IPS-20b (cell line): ENCODE measurements at regions not wholly inside any gene's neighbourhood (a gene's known extent, or its start where the extent isn't known, plus 50 kb on each side); places are given as distances from the start of the nearest gene placed in this dataset.

ENCODE experiments used
- H3K27ac ChIP-seq: one replicate; pipeline ENCODE4 v1.5.1; 2013; ENCODE audit warnings: low read length
- H3K27me3 ChIP-seq: 2 replicates; pipeline ENCODE4 v1.6.1; 2013; ENCODE audit warnings: mild to moderate bottlenecking, low read length, inconsistent platforms; ENCODE audit not compliant: insufficient read depth
- H3K36me3 ChIP-seq: 2 replicates; pipeline ENCODE4 v1.6.1; 2013; ENCODE audit warnings: low read depth, mild to moderate bottlenecking, inconsistent platforms, low read length, moderate library complexity; ENCODE audit not compliant: insufficient read depth
- H3K4me1 ChIP-seq: 2 replicates; pipeline ENCODE4 v1.6.1; 2013; ENCODE audit warnings: mild to moderate bottlenecking, control low read depth, inconsistent platforms, low read length, moderate library complexity; ENCODE audit not compliant: insufficient read depth
- H3K4me3 ChIP-seq: 2 replicates; pipeline ENCODE4 v1.5.1; 2013; ENCODE audit warnings: mild to moderate bottlenecking, low read length, inconsistent platforms
- H3K9ac ChIP-seq: 2 replicates; pipeline ENCODE4 v1.6.1; 2013; ENCODE audit warnings: low read depth, mild to moderate bottlenecking, inconsistent platforms, low read length, moderate library complexity
- H3K9me3 ChIP-seq: 2 replicates; pipeline ENCODE4 v1.6.1; 2013; ENCODE audit warnings: mild to moderate bottlenecking, low read depth, low read length, inconsistent platforms; ENCODE audit not compliant: insufficient read depth

DNA sequence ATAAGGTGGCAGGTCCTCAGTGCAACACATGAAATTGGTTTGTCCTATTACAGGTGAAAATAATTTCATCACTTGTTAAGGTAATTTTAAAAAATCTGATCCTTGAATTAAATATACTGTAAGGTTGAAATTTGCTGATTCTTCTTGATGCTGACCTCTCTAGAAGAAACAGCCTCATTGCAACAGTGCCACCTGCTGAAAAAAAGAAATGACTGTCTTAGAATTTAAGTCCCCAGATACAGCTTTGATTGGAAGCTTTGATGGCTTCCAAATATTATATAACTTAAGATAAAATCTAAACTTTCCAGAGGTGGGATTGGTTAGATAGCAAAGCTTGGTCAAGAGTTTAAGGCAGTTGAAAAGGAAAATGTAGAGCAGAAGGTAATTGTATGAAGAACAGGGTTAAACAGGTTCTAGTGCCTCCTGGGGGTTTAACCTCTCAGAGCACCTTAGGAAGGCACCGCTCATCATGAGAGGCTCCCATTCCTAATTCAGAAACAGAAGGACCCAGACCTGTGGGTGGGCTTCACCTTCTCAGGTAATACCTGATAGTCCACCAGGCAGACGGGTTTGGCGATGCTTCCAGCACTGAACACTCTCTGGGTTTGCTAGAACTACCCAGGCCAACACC, 401.0 kb downstream of the PAX1 start:
- Histone ChIP-seq H3K9me3 (no peaks in the 10 kb centered on the region), H3K4me1 (no peaks in the 10 kb centered on the region), H3K27me3 (no peaks in the 10 kb centered on the region; the same call in 1 of the 2 replicates), H3K27ac (no peak overlapping the region), H3K4me3 (no peak overlapping the region), H3K9ac (no peak overlapping the region), H3K36me3 (no peaks in the 10 kb centered on the region)

DNA sequence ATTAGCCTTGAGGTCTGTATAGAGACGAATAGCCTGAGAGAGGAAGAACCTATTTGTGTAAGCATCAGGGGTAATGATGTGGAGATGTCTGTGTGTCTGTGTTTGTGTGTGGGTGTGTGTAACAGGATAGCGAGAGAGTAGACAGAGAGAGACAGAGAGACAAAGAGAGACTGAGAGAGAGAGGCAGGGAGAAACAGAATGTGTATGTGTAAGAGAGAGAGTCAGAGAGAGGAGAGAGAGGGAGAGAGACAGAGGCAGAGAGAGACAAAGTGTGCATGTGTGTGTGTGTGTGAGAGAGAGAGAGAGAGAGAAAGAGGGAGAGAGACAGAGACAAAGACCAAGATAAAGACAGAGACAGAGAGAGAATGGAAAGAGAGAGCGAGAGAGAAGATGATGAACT, 396.1 kb downstream of the PAX1 start:
- no peaks in the 10 kb centered on the region for H3K9me3 ChIP-seq
- H3K9ac ChIP-seq: no peak overlapping the region
- no peak overlapping the region for H3K4me3 ChIP-seq
- H3K4me1 ChIP-seq: no peaks in the 10 kb centered on the region
- H3K36me3 ChIP-seq: no peaks in the 10 kb centered on the region
- H3K27ac ChIP-seq: no peak overlapping the region
- no peaks in the 10 kb centered on the region; the same call in 1 of the 2 replicates for H3K27me3 ChIP-seq

- Histone ChIP-seq H3K9ac (no peak overlapping the region), H3K9me3 (no peaks in the 10 kb centered on the region), H3K4me1 (no peaks in the 10 kb centered on the region), H3K27ac (no peak overlapping the region), H3K27me3 (no peaks in the 10 kb centered on the region; the same call in 1 of the 2 replicates), H3K4me3 (no peak overlapping the region), H3K36me3 (no peaks in the 10 kb centered on the region)
Measured at GRCh38 chr20:22100686-22101085, 395.2 kb downstream of the PAX1 start.

DNA sequence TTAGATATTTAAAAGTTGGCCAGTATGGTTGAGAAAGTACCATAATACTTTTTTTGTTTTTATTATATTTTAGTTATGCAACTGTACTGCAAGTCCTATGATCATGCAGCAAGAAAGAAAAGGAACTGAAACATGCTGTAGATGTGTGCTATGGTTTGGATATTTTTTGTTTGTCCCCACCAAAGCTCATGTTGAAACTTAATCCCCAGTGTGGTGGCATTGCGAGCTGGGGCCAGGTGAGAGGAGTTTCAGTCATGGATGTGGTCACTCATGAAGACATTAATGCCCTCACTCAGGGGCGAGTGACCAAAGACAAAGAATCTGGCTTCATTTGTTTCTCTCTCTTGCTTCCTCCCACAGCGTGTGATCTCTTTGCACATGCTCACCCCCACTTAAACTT, 393.9 kb downstream of the PAX1 start:
- Histone ChIP-seq H3K9ac (no peak overlapping the region), H3K36me3 (no peaks in the 10 kb centered on the region), H3K4me1 (no peaks in the 10 kb centered on the region), H3K27ac (no peak overlapping the region), H3K27me3 (no peaks in the 10 kb centered on the region; the same call in 1 of the 2 replicates), H3K4me3 (no peak overlapping the region), H3K9me3 (no peaks in the 10 kb centered on the region)

GRCh38 chr20:22098511-22098910, 393.0 kb downstream of the PAX1 start:
- Histone ChIP-seq H3K27me3 (no peaks in the 10 kb centered on the region; the same call in 1 of the 2 replicates), H3K9me3 (no peaks in the 10 kb centered on the region), H3K9ac (no peak overlapping the region), H3K4me1 (no peaks in the 10 kb centered on the region), H3K36me3 (no peaks in the 10 kb centered on the region), H3K4me3 (no peak overlapping the region), H3K27ac (no peak overlapping the region)

- no peaks in the 10 kb centered on the region for H3K27me3 ChIP-seq
- H3K36me3 ChIP-seq: no peaks in the 10 kb centered on the region
- H3K4me1 ChIP-seq: no peaks in the 10 kb centered on the region
- no peak overlapping the region for H3K9ac ChIP-seq
- no peak overlapping the region for H3K27ac ChIP-seq
- peaks cover 22% of the 10 kb centered on the region; the same call in 1 of the 2 replicates for H3K9me3 ChIP-seq
- no peak overlapping the region for H3K4me3 ChIP-seq
Measured at GRCh38 chr20:22093122-22093521, 387.7 kb downstream of the PAX1 start.

GRCh38 chr20:22088882-22089281, 383.4 kb downstream of the PAX1 start:
- H3K27me3 ChIP-seq: no peaks in the 10 kb centered on the region
- no peaks in the 10 kb centered on the region for H3K4me1 ChIP-seq
- no peak overlapping the region for H3K4me3 ChIP-seq
- no peak overlapping the region for H3K27ac ChIP-seq
- no peaks in the 10 kb centered on the region for H3K36me3 ChIP-seq
- H3K9ac ChIP-seq: no peak overlapping the region
- H3K9me3 ChIP-seq: peaks cover 22% of the 10 kb centered on the region; the same call in 1 of the 2 replicates

GRCh38 chr20:22080985-22081384, 375.5 kb downstream of the PAX1 start:
- Histone ChIP-seq H3K9me3 (no peaks in the 10 kb centered on the region), H3K4me3 (no peak overlapping the region), H3K9ac (no peak overlapping the region), H3K36me3 (no peaks in the 10 kb centered on the region), H3K4me1 (no peaks in the 10 kb centered on the region), H3K27ac (no peak overlapping the region), H3K27me3 (no peaks in the 10 kb centered on the region)

DNA sequence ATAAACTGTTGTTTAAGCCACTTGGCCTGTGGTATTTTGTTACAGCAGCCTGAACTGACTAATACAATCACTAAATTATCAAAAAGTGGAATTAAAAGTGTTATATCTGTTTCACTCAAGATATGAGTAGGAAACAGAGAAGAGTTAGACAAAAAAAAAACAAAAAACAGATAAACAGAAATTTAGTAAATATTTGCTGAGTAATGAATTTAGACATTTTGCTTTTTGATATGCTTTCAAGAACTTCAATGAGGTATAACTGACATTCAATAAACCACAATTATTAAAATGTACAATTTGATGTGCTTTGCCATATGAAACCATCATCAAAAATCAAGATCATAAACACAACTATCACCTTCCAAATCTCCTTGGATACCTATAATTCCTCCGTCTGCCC, 369.2 kb downstream of the PAX1 start:
- no peaks in the 10 kb centered on the region for H3K27me3 ChIP-seq
- no peaks in the 10 kb centered on the region; the same call in 1 of the 2 replicates for H3K4me1 ChIP-seq
- no peak overlapping the region for H3K4me3 ChIP-seq
- no peaks in the 10 kb centered on the region for H3K36me3 ChIP-seq
- H3K27ac ChIP-seq: no peak overlapping the region
- no peak overlapping the region for H3K9ac ChIP-seq
- no peaks in the 10 kb centered on the region for H3K9me3 ChIP-seq

GRCh38 chr20:22071841-22072240, 366.4 kb downstream of the PAX1 start:
- Histone ChIP-seq H3K36me3 (no peaks in the 10 kb centered on the region), H3K9ac (no peak overlapping the region), H3K27me3 (no peaks in the 10 kb centered on the region), H3K4me1 (no peaks in the 10 kb centered on the region; the same call in 1 of the 2 replicates), H3K9me3 (no peaks in the 10 kb centered on the region), H3K4me3 (no peak overlapping the region), H3K27ac (no peak overlapping the region)

- H3K27me3 ChIP-seq: no peaks in the 10 kb centered on the region
- no peak overlapping the region for H3K9ac ChIP-seq
- no peaks in the 10 kb centered on the region; the same call in 1 of the 2 replicates for H3K4me1 ChIP-seq
- H3K27ac ChIP-seq: no peak overlapping the region
- H3K4me3 ChIP-seq: no peak overlapping the region
- H3K36me3 ChIP-seq: no peaks in the 10 kb centered on the region
- no peaks in the 10 kb centered on the region for H3K9me3 ChIP-seq
Measured at GRCh38 chr20:22070610-22071058, 365.2 kb downstream of the PAX1 start.

DNA sequence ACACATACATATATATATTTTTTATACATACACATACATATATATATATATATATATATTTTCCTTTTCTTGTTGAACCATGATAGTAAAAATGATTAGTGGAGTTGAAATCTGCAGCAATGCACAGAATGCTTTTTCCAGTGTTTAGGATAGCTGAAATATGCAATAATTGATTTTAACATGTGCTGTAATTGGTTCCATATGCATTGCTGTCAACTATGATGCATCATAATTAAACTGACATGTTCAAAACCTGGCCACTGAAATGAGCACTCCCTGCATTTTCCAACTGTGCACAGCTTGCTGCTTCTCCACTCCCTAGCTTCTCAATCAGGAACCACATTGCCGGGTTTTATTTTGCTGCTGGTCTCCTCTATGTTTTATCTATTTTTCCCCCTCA, 358.3 kb downstream of the PAX1 start:
- H3K9ac ChIP-seq: no peak overlapping the region
- no peaks in the 10 kb centered on the region for H3K36me3 ChIP-seq
- H3K27me3 ChIP-seq: no peaks in the 10 kb centered on the region
- H3K4me1 ChIP-seq: peaks cover 4% of the 10 kb centered on the region; the same call in 1 of the 2 replicates
- H3K9me3 ChIP-seq: no peaks in the 10 kb centered on the region
- no peak overlapping the region for H3K27ac ChIP-seq
- H3K4me3 ChIP-seq: no peak overlapping the region
